A673 (cell line): ENCODE measurements at regions not wholly inside any gene's neighbourhood (a gene's known extent, or its start where the extent isn't known, plus 50 kb on each side); places are given as distances from the start of the nearest gene placed in this dataset.
A peak's percentile ranks its signal among the peaks of the same experiment; 100 is the strongest.

Source experiments
- BruUV-seq: library from RNA; stranded (reverse); fragments of 400-500 nt; replicated peaks from 2 replicates; lab custom pipeline; 2021; lab: Mats Ljungman, UMichigan
- CTCF ChIA-PET: fragments of 300-600 bp; sonication (Branson Sonifier 250); formaldehyde crosslinking; loops from one replicate; lab custom pipeline; 2022; ENCODE audit warnings: antibody characterized with exemption; lab: Charles Lee
- POLR2A ChIA-PET: fragments of 300-600 bp; sonication (Branson Sonifier 250); formaldehyde crosslinking; loops from one replicate; lab custom pipeline; 2022; ENCODE audit warnings: antibody characterized with exemption; ENCODE audit not compliant: low non-redundant PET; lab: Charles Lee
- DNase-seq: peaks from one replicate; pipeline ENCODE4 v3.0.0-alpha.2; 2015; ENCODE audit warnings: low spot score
- H3K27ac ChIP-seq: fragments of 200-600 bp; sonication (generic); 2 replicates; pipeline ENCODE4 v1.5.1; 2016; ENCODE audit warnings: mixed run types, low read depth, mild to moderate bottlenecking, mixed read lengths, antibody characterized with exemption, low read length; ENCODE audit not compliant: poor library complexity, severe bottlenecking
- H3K27me3 ChIP-seq: fragments of 200-600 bp; sonication (generic); replicated peaks from 2 replicates; pipeline ENCODE4 v1.6.1; 2017; ENCODE audit warnings: mixed run types, low read depth, mild to moderate bottlenecking, mixed read lengths, antibody characterized with exemption, low read length; ENCODE audit not compliant: insufficient read depth, poor library complexity
- H3K36me3 ChIP-seq: fragments of 200-600 bp; sonication (generic); 2 replicates; pipeline ENCODE4 v1.6.1; 2016; ENCODE audit warnings: mixed run types, mild to moderate bottlenecking, mixed read lengths, antibody characterized with exemption, low read length; ENCODE audit not compliant: insufficient read depth, poor library complexity, severe bottlenecking
- H3K4me1 ChIP-seq: fragments of 200-600 bp; sonication (generic); 2 replicates; pipeline ENCODE4 v1.6.1; 2017; ENCODE audit warnings: mixed run types, mild to moderate bottlenecking, mixed read lengths, antibody characterized with exemption, low read length; ENCODE audit not compliant: insufficient read depth, poor library complexity, severe bottlenecking
- H3K4me3 ChIP-seq: fragments of 200-600 bp; sonication (generic); 2 replicates; pipeline ENCODE4 v1.5.1; 2016; ENCODE audit warnings: low read depth, mixed run types, mild to moderate bottlenecking, mixed read lengths, low read length; ENCODE audit not compliant: poor library complexity, severe bottlenecking
- H3K9me3 ChIP-seq: fragments of 200-600 bp; sonication (generic); 2 replicates; pipeline ENCODE4 v1.6.1; 2016; ENCODE audit warnings: mixed run types, low read depth, mild to moderate bottlenecking, mixed read lengths, antibody characterized with exemption, low read length; ENCODE audit not compliant: poor library complexity, severe bottlenecking
- CTCF ChIP-seq: fragments of 300-800, 200-600 bp; sonication (generic); conservative IDR thresholded peaks from 2 replicates; pipeline ENCODE4 v1.5.1; 2017; ENCODE audit warnings: low read depth, mild to moderate bottlenecking, antibody characterized with exemption, low read length, moderate library complexity, mixed read lengths
- EZH2 ChIP-seq: fragments of 200-600 bp; sonication (generic); IDR thresholded peaks from 2 replicates; pipeline ENCODE4 v1.6.1; 2017; ENCODE audit warnings: borderline replicate concordance, low read depth, mild to moderate bottlenecking, mixed read lengths, antibody characterized with exemption, low read length; ENCODE audit not compliant: poor library complexity, severe bottlenecking
- intact Hi-C: fragments of 100-400 bp; cut with micrococcal nuclease; formaldehyde crosslinking; loops from one replicate; pipeline ENCODE4 v1.10.0; 2022; ENCODE audit not compliant: unreplicated experiment

GRCh38 chrX:40192196-40192595 is 94.4 kb upstream of the BCOR start:
- POLR2A ChIA-PET = no interaction called here
- BruUV-seq = no TSS peak
- CTCF ChIA-PET = no interaction called here
- H3K27ac ChIP-seq = no peak overlapping the region
- H3K4me1 ChIP-seq = peaks cover 16% of the 10 kb centered on the region
- no peak for TF ChIP-seq CTCF
- TF ChIP-seq EZH2 = no peak
- H3K27me3 ChIP-seq = no peaks in the 10 kb centered on the region
- no peak overlapping the region for H3K4me3 ChIP-seq
- H3K9me3 ChIP-seq = no peaks in the 10 kb centered on the region
- DNase-seq = no peak
- H3K36me3 ChIP-seq = no peaks in the 10 kb centered on the region
- intact Hi-C loops = no loop called here

- ChIA-PET CTCF (no interaction called here), POLR2A (no interaction called here)
- DNase-seq = no peak
These were observed 91.9 kb upstream of the BCOR start for GRCh38 chrX:40189637-40190036.

GRCh38 chrX:40188573-40189417 is 91.0 kb upstream of the BCOR start:
- Histone ChIP-seq H3K9me3 (peaks cover 10% of the 10 kb centered on the region), H3K4me1 (peaks cover 16% of the 10 kb centered on the region), H3K36me3 (no peaks in the 10 kb centered on the region), H3K27me3 (no peaks in the 10 kb centered on the region), H3K27ac (peak overlapping the region; percentile 55), H3K4me3 (no peak overlapping the region)
- TF ChIP-seq EZH2 = no peak
- TF ChIP-seq CTCF = no peak
- ChIA-PET POLR2A (no interaction called here), CTCF (no interaction called here)
- intact Hi-C loops = no loop called here
- DNase-seq = peak; percentile 72
- no TSS peak for BruUV-seq

More at GRCh38 chrX:40189637-40190036, 91.9 kb upstream of the BCOR start:
- Histone ChIP-seq H3K27me3 (no peaks in the 10 kb centered on the region), H3K4me1 (peaks cover 16% of the 10 kb centered on the region), H3K9me3 (peaks cover 10% of the 10 kb centered on the region), H3K36me3 (no peaks in the 10 kb centered on the region), H3K27ac (peak overlapping the region; percentile 55), H3K4me3 (no peak overlapping the region)
- BruUV-seq = no TSS peak
- TF ChIP-seq CTCF = no peak
- TF ChIP-seq EZH2 = no peak
- intact Hi-C loops = no loop called here
